Bronchial epithelial cell (primary cell): ENCODE measurements at regions not wholly inside any gene's neighbourhood (a gene's known extent, or its start where the extent isn't known, plus 50 kb on each side); places are given as distances from the start of the nearest gene placed in this dataset.
A peak's percentile ranks its signal among the peaks of the same experiment; 100 is the strongest.

Experiments
- DNase-seq: peaks from one replicate; pipeline ENCODE4 v3.0.0-alpha.2; 2010; ENCODE audit warnings: low read depth
- FAIRE-seq: peaks from 2 replicates; lab custom pipeline; 2011; peaks lifted over from hg19 to GRCh38; lab: Jason Lieb, UNC
- H3K27me3 ChIP-seq: 2 replicates; pipeline ENCODE4 v1.5.1; 2011; ENCODE audit warnings: low read length; ENCODE audit not compliant: control insufficient read depth, insufficient read depth
- H3K36me3 ChIP-seq: 2 replicates; pipeline ENCODE4 v1.5.1; 2011; ENCODE audit warnings: low read length; ENCODE audit not compliant: control insufficient read depth, insufficient read depth
- H3K4me3 ChIP-seq: 2 replicates; pipeline ENCODE4 v1.5.1; 2011; ENCODE audit warnings: mild to moderate bottlenecking, low read depth, low read length, control low read depth
- CTCF ChIP-seq: IDR thresholded peaks from 2 replicates; pipeline ENCODE4 v1.5.1; 2011; ENCODE audit warnings: mild to moderate bottlenecking, moderate library complexity, low read length, control low read depth, inconsistent platforms; ENCODE audit not compliant: insufficient read depth, severe bottlenecking

- DNase-seq: peak; percentile 63
- H3K27me3 ChIP-seq: no peaks in the 10 kb centered on the region
- no peak overlapping the region for H3K4me3 ChIP-seq
- H3K36me3 ChIP-seq: no peaks in the 10 kb centered on the region
- no peak for FAIRE-seq
- no peak for TF ChIP-seq CTCF
Observed at GRCh38 chr10:60728056-60728455, 50.2 kb upstream of the CDK1 start.

GRCh38 chr10:60726257-60726656 lies 52.0 kb upstream of the CDK1 start:
- Histone ChIP-seq H3K4me3 (no peak overlapping the region), H3K36me3 (no peaks in the 10 kb centered on the region), H3K27me3 (no peaks in the 10 kb centered on the region)
- no peak for DNase-seq
- TF ChIP-seq CTCF: no peak
- FAIRE-seq: no peak

GRCh38 chr10:60722623-60723022 lies 55.7 kb upstream of the CDK1 start:
- Histone ChIP-seq H3K4me3 (no peak overlapping the region), H3K27me3 (no peaks in the 10 kb centered on the region), H3K36me3 (no peaks in the 10 kb centered on the region)
- TF ChIP-seq CTCF: no peak
- peak; percentile 46 for DNase-seq
- no peak for FAIRE-seq

GRCh38 chr10:60719721-60720120 lies 58.6 kb upstream of the CDK1 start:
- H3K4me3 ChIP-seq: no peak overlapping the region
- FAIRE-seq (no peak), DNase-seq (no peak)
- H3K27me3 ChIP-seq: no peaks in the 10 kb centered on the region
- TF ChIP-seq CTCF: no peak
- no peaks in the 10 kb centered on the region for H3K36me3 ChIP-seq

- H3K27me3 ChIP-seq: no peaks in the 10 kb centered on the region
- DNase-seq (no peak), FAIRE-seq (no peak)
- no peak overlapping the region for H3K4me3 ChIP-seq
- no peaks in the 10 kb centered on the region for H3K36me3 ChIP-seq
- TF ChIP-seq CTCF: no peak
Observed at GRCh38 chr10:60718886-60719285, 59.4 kb upstream of the CDK1 start.

- FAIRE-seq: no peak
- TF ChIP-seq CTCF: no peak
- DNase-seq: no peak
- H3K4me3 ChIP-seq: no peak overlapping the region
- H3K36me3 ChIP-seq: no peaks in the 10 kb centered on the region
- H3K27me3 ChIP-seq: no peaks in the 10 kb centered on the region
Observed at GRCh38 chr10:60717852-60718251, 60.4 kb upstream of the CDK1 start.
